C4-2B (cell line): ENCODE measurements at regions not wholly inside any gene's neighbourhood (a gene's known extent, or its start where the extent isn't known, plus 50 kb on each side); places are given as distances from the start of the nearest gene placed in this dataset.

Experiments used
- H3K27ac ChIP-seq: fragments of 450-650 bp; 2 replicates; pipeline ENCODE4 v1.5.1; 2017
- CTCF ChIP-seq: fragments of 450-650 bp; conservative IDR thresholded peaks from 2 replicates; pipeline ENCODE4 v1.5.1; 2017; ENCODE audit warnings: mild to moderate bottlenecking
- ZFX ChIP-seq: fragments of 450-650 bp; IDR thresholded peaks from 2 replicates; pipeline ENCODE4 v1.6.1; 2017

- no peak for TF ChIP-seq ZFX
- no peak for TF ChIP-seq CTCF
- no peak overlapping the region for H3K27ac ChIP-seq
These were observed 356.6 kb upstream of the ADAMTS9 start for GRCh38 chr3:65044401-65044800.

GRCh38 chr3:65042675-65043074 lies 354.9 kb upstream of the ADAMTS9 start:
- TF ChIP-seq CTCF = no peak
- no peak for TF ChIP-seq ZFX
- H3K27ac ChIP-seq = no peak overlapping the region

GRCh38 chr3:65039754-65040210 lies 352.0 kb upstream of the ADAMTS9 start:
- no peak for TF ChIP-seq ZFX
- no peak for TF ChIP-seq CTCF
- H3K27ac ChIP-seq = no peak overlapping the region

GRCh38 chr3:65037861-65038260 lies 350.1 kb upstream of the ADAMTS9 start:
- TF ChIP-seq ZFX (no peak), CTCF (no peak)
- H3K27ac ChIP-seq = no peak overlapping the region

GRCh38 chr3:65035246-65035645 lies 347.4 kb upstream of the ADAMTS9 start:
- H3K27ac ChIP-seq = no peak overlapping the region
- no peak for TF ChIP-seq ZFX
- TF ChIP-seq CTCF = no peak

- no peak overlapping the region for H3K27ac ChIP-seq
- TF ChIP-seq ZFX = no peak
- TF ChIP-seq CTCF = no peak
These were observed 345.8 kb upstream of the ADAMTS9 start for GRCh38 chr3:65033576-65033975.

GRCh38 chr3:65030847-65031463 lies 343.2 kb upstream of the ADAMTS9 start:
- TF ChIP-seq ZFX (no peak), CTCF (no peak)
- H3K27ac ChIP-seq = no peak overlapping the region
